SK-N-SH treated with all-trans-retinoic acid at 6 μM for 48 hours (cell line): ENCODE measurements at regions not wholly inside any gene's neighbourhood (a gene's known extent, or its start where the extent isn't known, plus 50 kb on each side); places are given as distances from the start of the nearest gene placed in this dataset.

Experiments used
- ARNTL ChIP-seq: fragments of 450-650 bp; formaldehyde crosslinking; IDR thresholded peaks from 2 replicates; pipeline ENCODE4 v1.5.0; 2020; ENCODE audit warnings: low read depth, mild to moderate bottlenecking, moderate library complexity, borderline replicate concordance
- BACH2 ChIP-seq: fragments of 250-450 bp; sonication (Bioruptor Pico); IDR thresholded peaks from 2 replicates; pipeline ENCODE4 v1.9.0; 2021; ENCODE audit warnings: mild to moderate bottlenecking, borderline replicate concordance
- RARB ChIP-seq: fragments of 250-450 bp; sonication (Bioruptor Pico); IDR thresholded peaks from 2 replicates; pipeline ENCODE4 v1.8.0; 2021; ENCODE audit warnings: mild to moderate bottlenecking, moderate library complexity
- TF ChIP-seq, protein P1 (sequence below): fragments of 250-450 bp; sonication (Bioruptor Pico); IDR thresholded peaks from 2 replicates; pipeline ENCODE4 v1.5.0; 2020; ENCODE audit warnings: mild to moderate bottlenecking, moderate library complexity
- TF ChIP-seq, protein P2 (sequence below): fragments of 250-450 bp; sonication (Bioruptor Pico); IDR thresholded peaks from 2 replicates; pipeline ENCODE4 v1.5.1; 2021; ENCODE audit warnings: mild to moderate bottlenecking, moderate library complexity

DNA sequence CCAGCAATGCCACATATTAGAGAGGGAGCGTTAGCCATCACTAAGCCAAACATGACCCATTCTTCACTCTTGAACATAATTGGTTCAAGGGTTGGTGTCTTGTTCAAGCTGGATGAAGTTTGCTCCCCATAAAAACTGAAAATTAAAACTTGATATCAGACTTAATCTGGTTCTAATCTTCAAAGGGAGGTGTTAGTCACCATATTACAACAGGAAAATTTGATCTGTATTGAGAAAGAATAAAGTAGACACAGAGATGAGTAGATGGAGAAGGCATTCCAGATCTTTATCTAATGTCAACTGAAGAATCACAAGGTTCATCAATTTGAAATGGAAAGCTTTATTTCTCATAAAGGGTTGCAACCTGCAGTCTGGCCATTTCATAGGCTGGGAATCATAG is 972.8 kb downstream of the HACE1 start:
- TF ChIP-seq RARB (CRISPR knock-in tag) (no peak), BACH2 (CRISPR knock-in tag) (no peak), ARNTL (no peak)
- TF ChIP-seq, protein P1, sequence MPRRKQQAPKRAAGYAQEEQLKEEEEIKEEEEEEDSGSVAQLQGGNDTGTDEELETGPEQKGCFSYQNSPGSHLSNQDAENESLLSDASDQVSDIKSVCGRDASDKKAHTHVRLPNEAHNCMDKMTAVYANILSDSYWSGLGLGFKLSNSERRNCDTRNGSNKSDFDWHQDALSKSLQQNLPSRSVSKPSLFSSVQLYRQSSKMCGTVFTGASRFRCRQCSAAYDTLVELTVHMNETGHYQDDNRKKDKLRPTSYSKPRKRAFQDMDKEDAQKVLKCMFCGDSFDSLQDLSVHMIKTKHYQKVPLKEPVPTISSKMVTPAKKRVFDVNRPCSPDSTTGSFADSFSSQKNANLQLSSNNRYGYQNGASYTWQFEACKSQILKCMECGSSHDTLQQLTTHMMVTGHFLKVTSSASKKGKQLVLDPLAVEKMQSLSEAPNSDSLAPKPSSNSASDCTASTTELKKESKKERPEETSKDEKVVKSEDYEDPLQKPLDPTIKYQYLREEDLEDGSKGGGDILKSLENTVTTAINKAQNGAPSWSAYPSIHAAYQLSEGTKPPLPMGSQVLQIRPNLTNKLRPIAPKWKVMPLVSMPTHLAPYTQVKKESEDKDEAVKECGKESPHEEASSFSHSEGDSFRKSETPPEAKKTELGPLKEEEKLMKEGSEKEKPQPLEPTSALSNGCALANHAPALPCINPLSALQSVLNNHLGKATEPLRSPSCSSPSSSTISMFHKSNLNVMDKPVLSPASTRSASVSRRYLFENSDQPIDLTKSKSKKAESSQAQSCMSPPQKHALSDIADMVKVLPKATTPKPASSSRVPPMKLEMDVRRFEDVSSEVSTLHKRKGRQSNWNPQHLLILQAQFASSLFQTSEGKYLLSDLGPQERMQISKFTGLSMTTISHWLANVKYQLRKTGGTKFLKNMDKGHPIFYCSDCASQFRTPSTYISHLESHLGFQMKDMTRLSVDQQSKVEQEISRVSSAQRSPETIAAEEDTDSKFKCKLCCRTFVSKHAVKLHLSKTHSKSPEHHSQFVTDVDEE (CRISPR knock-in tag), result no peak
- TF ChIP-seq, protein P2, sequence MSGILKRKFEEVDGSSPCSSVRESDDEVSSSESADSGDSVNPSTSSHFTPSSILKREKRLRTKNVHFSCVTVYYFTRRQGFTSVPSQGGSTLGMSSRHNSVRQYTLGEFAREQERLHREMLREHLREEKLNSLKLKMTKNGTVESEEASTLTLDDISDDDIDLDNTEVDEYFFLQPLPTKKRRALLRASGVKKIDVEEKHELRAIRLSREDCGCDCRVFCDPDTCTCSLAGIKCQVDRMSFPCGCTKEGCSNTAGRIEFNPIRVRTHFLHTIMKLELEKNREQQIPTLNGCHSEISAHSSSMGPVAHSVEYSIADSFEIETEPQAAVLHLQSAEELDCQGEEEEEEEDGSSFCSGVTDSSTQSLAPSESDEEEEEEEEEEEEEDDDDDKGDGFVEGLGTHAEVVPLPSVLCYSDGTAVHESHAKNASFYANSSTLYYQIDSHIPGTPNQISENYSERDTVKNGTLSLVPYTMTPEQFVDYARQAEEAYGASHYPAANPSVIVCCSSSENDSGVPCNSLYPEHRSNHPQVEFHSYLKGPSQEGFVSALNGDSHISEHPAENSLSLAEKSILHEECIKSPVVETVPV (CRISPR knock-in tag), result no peak
